ENCODE measurements at regions not wholly inside any gene's neighbourhood (a gene's known extent, or its start where the extent isn't known, plus 50 kb on each side); places are given as distances from the start of the nearest gene placed in this dataset.

- Histone ChIP-seq H4K20me1 (ENCODE audit: insufficient read depth) (no peaks in the 10 kb centered on the region), H2AFZ (ENCODE audit: low read depth) (no peak overlapping the region), H3K27ac (no peak overlapping the region), H3K4me1 (ENCODE audit: low read depth, poor library complexity, severe bottlenecking) (no peaks in the 10 kb centered on the region), H3K4me3 (IDR thresholded peaks at IDR 0.05; ENCODE audit: insufficient read depth, low read depth, low read length) (no peak overlapping the region), H3K4me2 (no peak overlapping the region), H3K36me3 (ENCODE audit: insufficient read depth) (no peaks in the 10 kb centered on the region), H3K9ac (no peak overlapping the region), H3K27me3 (ENCODE audit: insufficient read depth, low read depth) (no peaks in the 10 kb centered on the region), H3K79me2 (ENCODE audit: insufficient read depth, low read depth) (no peaks in the 10 kb centered on the region)
- TF ChIP-seq, protein P1, sequence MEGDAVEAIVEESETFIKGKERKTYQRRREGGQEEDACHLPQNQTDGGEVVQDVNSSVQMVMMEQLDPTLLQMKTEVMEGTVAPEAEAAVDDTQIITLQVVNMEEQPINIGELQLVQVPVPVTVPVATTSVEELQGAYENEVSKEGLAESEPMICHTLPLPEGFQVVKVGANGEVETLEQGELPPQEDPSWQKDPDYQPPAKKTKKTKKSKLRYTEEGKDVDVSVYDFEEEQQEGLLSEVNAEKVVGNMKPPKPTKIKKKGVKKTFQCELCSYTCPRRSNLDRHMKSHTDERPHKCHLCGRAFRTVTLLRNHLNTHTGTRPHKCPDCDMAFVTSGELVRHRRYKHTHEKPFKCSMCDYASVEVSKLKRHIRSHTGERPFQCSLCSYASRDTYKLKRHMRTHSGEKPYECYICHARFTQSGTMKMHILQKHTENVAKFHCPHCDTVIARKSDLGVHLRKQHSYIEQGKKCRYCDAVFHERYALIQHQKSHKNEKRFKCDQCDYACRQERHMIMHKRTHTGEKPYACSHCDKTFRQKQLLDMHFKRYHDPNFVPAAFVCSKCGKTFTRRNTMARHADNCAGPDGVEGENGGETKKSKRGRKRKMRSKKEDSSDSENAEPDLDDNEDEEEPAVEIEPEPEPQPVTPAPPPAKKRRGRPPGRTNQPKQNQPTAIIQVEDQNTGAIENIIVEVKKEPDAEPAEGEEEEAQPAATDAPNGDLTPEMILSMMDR (conservative IDR thresholded peaks at IDR 0.05; ENCODE audit: low read depth, low read length), result no peak
Observed at GRCh38 chr9:569296-569695, 272.2 kb upstream of the DMRT1 start.

DNA sequence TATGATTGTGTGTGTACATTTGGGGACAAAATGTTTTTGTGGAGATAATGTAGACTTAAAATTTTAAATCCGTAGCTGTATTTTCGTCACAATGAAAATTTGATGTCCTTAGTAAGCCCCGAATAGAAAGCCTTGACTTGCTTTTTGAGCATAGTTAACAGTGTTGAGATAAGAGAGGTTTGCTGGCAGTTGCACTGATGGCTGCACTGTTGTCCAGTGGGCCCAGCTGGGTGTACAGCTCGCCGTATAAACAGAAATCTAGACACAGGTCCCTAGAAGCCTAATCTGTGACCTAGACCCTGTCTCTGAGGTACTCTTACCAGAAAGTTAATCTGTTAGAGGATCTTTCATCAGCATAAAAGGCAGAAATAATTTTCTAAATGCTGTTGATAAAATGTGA lies 271.3 kb upstream of the DMRT1 start:
- Histone ChIP-seq H3K79me2 (ENCODE audit: insufficient read depth, low read depth) (no peaks in the 10 kb centered on the region), H3K27me3 (ENCODE audit: insufficient read depth, low read depth) (no peaks in the 10 kb centered on the region), H2AFZ (ENCODE audit: low read depth) (no peak overlapping the region), H3K27ac (no peak overlapping the region), H4K20me1 (ENCODE audit: insufficient read depth) (no peaks in the 10 kb centered on the region), H3K36me3 (ENCODE audit: insufficient read depth) (no peaks in the 10 kb centered on the region), H3K4me2 (no peak overlapping the region), H3K4me3 (IDR thresholded peaks at IDR 0.05; ENCODE audit: insufficient read depth, low read depth, low read length) (no peak overlapping the region), H3K4me1 (ENCODE audit: low read depth, poor library complexity, severe bottlenecking) (no peaks in the 10 kb centered on the region), H3K9ac (no peak overlapping the region)
- TF ChIP-seq, protein P1 (conservative IDR thresholded peaks at IDR 0.05; ENCODE audit: low read depth, low read length), result no peak

GRCh38 chr9:571066-571465 lies 270.4 kb upstream of the DMRT1 start:
- H3K36me3 ChIP-seq (ENCODE audit: insufficient read depth), result no peaks in the 10 kb centered on the region
- H3K4me1 ChIP-seq (ENCODE audit: low read depth, poor library complexity, severe bottlenecking), result no peaks in the 10 kb centered on the region
- H4K20me1 ChIP-seq (ENCODE audit: insufficient read depth), result no peaks in the 10 kb centered on the region
- H3K4me2 ChIP-seq, result no peak overlapping the region
- H3K27me3 ChIP-seq (ENCODE audit: insufficient read depth, low read depth), result no peaks in the 10 kb centered on the region
- no peaks in the 10 kb centered on the region for H3K79me2 ChIP-seq (ENCODE audit: insufficient read depth, low read depth)
- no peak overlapping the region for H3K4me3 ChIP-seq (IDR thresholded peaks at IDR 0.05; ENCODE audit: insufficient read depth, low read depth, low read length)
- TF ChIP-seq, protein P1 (conservative IDR thresholded peaks at IDR 0.05; ENCODE audit: low read depth, low read length), result no peak
- no peak overlapping the region for H3K27ac ChIP-seq
- no peak overlapping the region for H3K9ac ChIP-seq
- H2AFZ ChIP-seq (ENCODE audit: low read depth), result no peak overlapping the region

- Histone ChIP-seq H3K79me2 (ENCODE audit: insufficient read depth, low read depth) (no peaks in the 10 kb centered on the region), H3K4me1 (ENCODE audit: low read depth, poor library complexity, severe bottlenecking) (no peaks in the 10 kb centered on the region)
Observed at GRCh38 chr9:571741-572140, 269.8 kb upstream of the DMRT1 start.

More at GRCh38 chr9:571741-572140, 269.8 kb upstream of the DMRT1 start:
- H2AFZ ChIP-seq (ENCODE audit: low read depth), result no peak overlapping the region
- H3K4me2 ChIP-seq, result no peak overlapping the region
- H3K27ac ChIP-seq, result no peak overlapping the region
- H3K27me3 ChIP-seq (ENCODE audit: insufficient read depth, low read depth), result no peaks in the 10 kb centered on the region
- H3K36me3 ChIP-seq (ENCODE audit: insufficient read depth), result no peaks in the 10 kb centered on the region
- no peaks in the 10 kb centered on the region for H4K20me1 ChIP-seq (ENCODE audit: insufficient read depth)
- H3K4me3 ChIP-seq (IDR thresholded peaks at IDR 0.05; ENCODE audit: insufficient read depth, low read depth, low read length), result no peak overlapping the region
- H3K9ac ChIP-seq, result no peak overlapping the region
- TF ChIP-seq, protein P1 (conservative IDR thresholded peaks at IDR 0.05; ENCODE audit: low read depth, low read length), result no peak

Measured in KMS-11 (cell line).